HepG2 (cell line): ENCODE measurements at regions not wholly inside any gene's neighbourhood (a gene's known extent, or its start where the extent isn't known, plus 50 kb on each side); places are given as distances from the start of the nearest gene placed in this dataset.

Experiments used
- ADNP ChIP-seq: sonication (generic); formaldehyde crosslinking; IDR thresholded peaks from 2 replicates; pipeline ENCODE4 v1.4.0; 2020; ENCODE audit warnings: missing genetic modification reagents
- CCAR2 ChIP-seq: fragments of 200-400 bp; formaldehyde crosslinking; optimal IDR thresholded peaks from 2 replicates; pipeline ENCODE3; 2018; ENCODE audit warnings: low read depth, mild to moderate bottlenecking, low read length, moderate library complexity
- MAFK ChIP-seq, 2 experiments: IDR thresholded peaks in 1 of 2; conservative IDR thresholded peaks in 1 of 2; 2 replicates each; pipeline ENCODE4 v1.6.1; 2011; ENCODE audit warnings: improper control_type of control experiment in 2 of 2, low read length in 2 of 2
- MAZ ChIP-seq, 2 experiments: sonication (generic) in 1 of 2; formaldehyde crosslinking in 1 of 2; IDR thresholded peaks; 2 replicates each; pipeline versions ENCODE4 v1.5.0 to v1.6.1; 2012 to 2020; ENCODE audit warnings: low read depth in 2 of 2, mild to moderate bottlenecking in 2 of 2, borderline replicate concordance in 1 of 2, improper control_type of control experiment in 1 of 2, low read length in 1 of 2, missing genetic modification reagents in 1 of 2, moderate library complexity in 1 of 2
- POLR2A ChIP-seq, 2 experiments: IDR thresholded peaks; 2 replicates each; pipeline ENCODE4 v1.6.1; 2011; ENCODE audit warnings: low read depth in 2 of 2, low read length in 2 of 2, mild to moderate bottlenecking in 1 of 2, moderate library complexity in 1 of 2; ENCODE audit not compliant: insufficient read depth in 1 of 2
- RAD21 ChIP-seq: fragments of 450-650 bp; formaldehyde crosslinking; IDR thresholded peaks from 2 replicates; pipeline ENCODE4 v1.5.0; 2020; ENCODE audit warnings: mild to moderate bottlenecking
- RXRB ChIP-seq: IDR thresholded peaks from 2 replicates; pipeline ENCODE4 v1.6.1; 2016; ENCODE audit warnings: borderline replicate concordance, missing genetic modification reagents, missing compliant biosample characterization
- SUZ12 ChIP-seq: fragments of 150-350 bp; IDR thresholded peaks from 2 replicates; pipeline ENCODE4 v1.6.1; 2014; ENCODE audit warnings: low read depth, low read length
- ZNF891 ChIP-seq: sonication (generic); formaldehyde crosslinking; IDR thresholded peaks from 2 replicates; pipeline ENCODE4 v1.5.0; 2020; ENCODE audit warnings: mild to moderate bottlenecking, missing genetic modification reagents
- TF ChIP-seq, protein P1 (sequence below), 2 experiments: IDR thresholded peaks; 2 replicates each; pipeline ENCODE4 v1.6.1; 2011 to 2012; ENCODE audit warnings: low read length in 2 of 2, borderline replicate concordance in 1 of 2, low read depth in 1 of 2, mild to moderate bottlenecking in 1 of 2, moderate library complexity in 1 of 2
- TF ChIP-seq, protein P2 (sequence below): sonication (generic); IDR thresholded peaks from 2 replicates; pipeline ENCODE4 v1.6.1; 2016; ENCODE audit warnings: low read depth, borderline replicate concordance
- TF ChIP-seq, protein P3 (sequence below): sonication (generic); formaldehyde crosslinking; IDR thresholded peaks from 2 replicates; pipeline ENCODE4 v1.5.0; 2020; ENCODE audit warnings: mild to moderate bottlenecking, missing genetic modification reagents, moderate library complexity

DNA sequence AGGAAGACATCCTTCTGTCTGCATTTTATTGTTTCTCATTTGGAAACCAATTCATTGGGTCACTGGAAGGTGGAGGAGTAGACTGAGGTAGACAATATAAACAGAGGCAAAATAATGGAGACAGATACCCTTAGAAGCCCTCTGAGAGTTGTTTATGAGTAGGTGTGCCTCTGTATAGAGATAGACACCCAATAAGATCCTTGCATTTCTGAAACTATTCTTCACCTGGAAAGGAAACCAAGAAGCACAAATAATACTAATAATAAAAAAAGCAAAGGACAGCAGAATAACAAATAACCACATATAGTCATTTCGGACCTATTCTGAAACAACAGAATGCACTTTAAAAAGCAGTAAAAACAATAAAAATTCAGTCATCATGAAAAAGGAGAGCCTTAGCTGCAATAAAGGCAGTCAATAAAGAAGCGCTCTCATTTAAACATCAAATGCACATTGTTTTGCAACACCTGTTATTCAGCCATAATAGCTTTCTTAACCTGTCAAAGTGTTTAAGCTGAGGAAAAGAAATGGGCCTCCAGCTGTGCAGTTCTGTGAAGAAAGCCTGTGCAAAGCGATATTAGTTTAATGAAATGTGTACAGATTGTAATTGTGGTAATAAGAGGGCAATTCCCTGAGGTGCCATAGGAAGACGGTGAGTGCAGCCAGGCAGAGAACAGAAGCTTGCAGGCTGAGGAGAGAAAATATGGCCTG, 904.2 kb downstream of the STPG2 start:
- TF ChIP-seq, protein P1, sequence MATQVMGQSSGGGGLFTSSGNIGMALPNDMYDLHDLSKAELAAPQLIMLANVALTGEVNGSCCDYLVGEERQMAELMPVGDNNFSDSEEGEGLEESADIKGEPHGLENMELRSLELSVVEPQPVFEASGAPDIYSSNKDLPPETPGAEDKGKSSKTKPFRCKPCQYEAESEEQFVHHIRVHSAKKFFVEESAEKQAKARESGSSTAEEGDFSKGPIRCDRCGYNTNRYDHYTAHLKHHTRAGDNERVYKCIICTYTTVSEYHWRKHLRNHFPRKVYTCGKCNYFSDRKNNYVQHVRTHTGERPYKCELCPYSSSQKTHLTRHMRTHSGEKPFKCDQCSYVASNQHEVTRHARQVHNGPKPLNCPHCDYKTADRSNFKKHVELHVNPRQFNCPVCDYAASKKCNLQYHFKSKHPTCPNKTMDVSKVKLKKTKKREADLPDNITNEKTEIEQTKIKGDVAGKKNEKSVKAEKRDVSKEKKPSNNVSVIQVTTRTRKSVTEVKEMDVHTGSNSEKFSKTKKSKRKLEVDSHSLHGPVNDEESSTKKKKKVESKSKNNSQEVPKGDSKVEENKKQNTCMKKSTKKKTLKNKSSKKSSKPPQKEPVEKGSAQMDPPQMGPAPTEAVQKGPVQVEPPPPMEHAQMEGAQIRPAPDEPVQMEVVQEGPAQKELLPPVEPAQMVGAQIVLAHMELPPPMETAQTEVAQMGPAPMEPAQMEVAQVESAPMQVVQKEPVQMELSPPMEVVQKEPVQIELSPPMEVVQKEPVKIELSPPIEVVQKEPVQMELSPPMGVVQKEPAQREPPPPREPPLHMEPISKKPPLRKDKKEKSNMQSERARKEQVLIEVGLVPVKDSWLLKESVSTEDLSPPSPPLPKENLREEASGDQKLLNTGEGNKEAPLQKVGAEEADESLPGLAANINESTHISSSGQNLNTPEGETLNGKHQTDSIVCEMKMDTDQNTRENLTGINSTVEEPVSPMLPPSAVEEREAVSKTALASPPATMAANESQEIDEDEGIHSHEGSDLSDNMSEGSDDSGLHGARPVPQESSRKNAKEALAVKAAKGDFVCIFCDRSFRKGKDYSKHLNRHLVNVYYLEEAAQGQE (IDR thresholded peaks at IDR 0.05; ENCODE audit: borderline replicate concordance in 1 of 2, low read depth in 1 of 2, low read length in 2 of 2) = no peak
- TF ChIP-seq CCAR2 = no peak
- TF ChIP-seq POLR2A (IDR thresholded peaks at IDR 0.05; ENCODE audit: insufficient read depth in 1 of 2, low read depth in 2 of 2, low read length in 2 of 2) = no peak
- no peak for TF ChIP-seq ZNF891 (CRISPR knock-in tag)
- TF ChIP-seq RAD21 (CRISPR knock-in tag) = no peak
- TF ChIP-seq, protein P2, sequence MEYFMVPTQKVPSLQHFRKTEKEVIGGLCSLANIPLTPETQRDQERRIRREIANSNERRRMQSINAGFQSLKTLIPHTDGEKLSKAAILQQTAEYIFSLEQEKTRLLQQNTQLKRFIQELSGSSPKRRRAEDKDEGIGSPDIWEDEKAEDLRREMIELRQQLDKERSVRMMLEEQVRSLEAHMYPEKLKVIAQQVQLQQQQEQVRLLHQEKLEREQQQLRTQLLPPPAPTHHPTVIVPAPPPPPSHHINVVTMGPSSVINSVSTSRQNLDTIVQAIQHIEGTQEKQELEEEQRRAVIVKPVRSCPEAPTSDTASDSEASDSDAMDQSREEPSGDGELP = no peak
- no peak for TF ChIP-seq MAZ (IDR thresholded peaks at IDR 0.05; ENCODE audit: borderline replicate concordance, low read depth, low read length)
- no peak for TF ChIP-seq MAZ (CRISPR knock-in tag; IDR thresholded peaks at IDR 0.05; ENCODE audit: low read depth)
- TF ChIP-seq RXRB (CRISPR knock-in tag) = no peak
- no peak for TF ChIP-seq SUZ12
- no peak for TF ChIP-seq ADNP (CRISPR knock-in tag)
- TF ChIP-seq MAFK (conservative IDR thresholded peaks at IDR 0.05 in 1 of 2, IDR thresholded peaks at IDR 0.05 in 1 of 2; ENCODE audit: low read length in 2 of 2) = no peak
- TF ChIP-seq, protein P3, sequence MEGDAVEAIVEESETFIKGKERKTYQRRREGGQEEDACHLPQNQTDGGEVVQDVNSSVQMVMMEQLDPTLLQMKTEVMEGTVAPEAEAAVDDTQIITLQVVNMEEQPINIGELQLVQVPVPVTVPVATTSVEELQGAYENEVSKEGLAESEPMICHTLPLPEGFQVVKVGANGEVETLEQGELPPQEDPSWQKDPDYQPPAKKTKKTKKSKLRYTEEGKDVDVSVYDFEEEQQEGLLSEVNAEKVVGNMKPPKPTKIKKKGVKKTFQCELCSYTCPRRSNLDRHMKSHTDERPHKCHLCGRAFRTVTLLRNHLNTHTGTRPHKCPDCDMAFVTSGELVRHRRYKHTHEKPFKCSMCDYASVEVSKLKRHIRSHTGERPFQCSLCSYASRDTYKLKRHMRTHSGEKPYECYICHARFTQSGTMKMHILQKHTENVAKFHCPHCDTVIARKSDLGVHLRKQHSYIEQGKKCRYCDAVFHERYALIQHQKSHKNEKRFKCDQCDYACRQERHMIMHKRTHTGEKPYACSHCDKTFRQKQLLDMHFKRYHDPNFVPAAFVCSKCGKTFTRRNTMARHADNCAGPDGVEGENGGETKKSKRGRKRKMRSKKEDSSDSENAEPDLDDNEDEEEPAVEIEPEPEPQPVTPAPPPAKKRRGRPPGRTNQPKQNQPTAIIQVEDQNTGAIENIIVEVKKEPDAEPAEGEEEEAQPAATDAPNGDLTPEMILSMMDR (CRISPR knock-in tag) = no peak
